SIG-M5 treated with dmso at 0.1 percent for 504 hours (cell line): ENCODE measurements at regions not wholly inside any gene's neighbourhood (a gene's known extent, or its start where the extent isn't known, plus 50 kb on each side); places are given as distances from the start of the nearest gene placed in this dataset.

Experiments used
- DNase-seq: peaks from one replicate; lab custom pipeline; 2025; ENCODE audit not compliant: unreplicated experiment; lab: John Stamatoyannopoulos, UW

- no peak for DNase-seq
Observed at GRCh38 chr9:1320607-1321195, 270.5 kb downstream of the DMRT2 start.

- DNase-seq, result no peak
Observed at GRCh38 chr9:1327467-1327866, 277.3 kb downstream of the DMRT2 start.

DNA sequence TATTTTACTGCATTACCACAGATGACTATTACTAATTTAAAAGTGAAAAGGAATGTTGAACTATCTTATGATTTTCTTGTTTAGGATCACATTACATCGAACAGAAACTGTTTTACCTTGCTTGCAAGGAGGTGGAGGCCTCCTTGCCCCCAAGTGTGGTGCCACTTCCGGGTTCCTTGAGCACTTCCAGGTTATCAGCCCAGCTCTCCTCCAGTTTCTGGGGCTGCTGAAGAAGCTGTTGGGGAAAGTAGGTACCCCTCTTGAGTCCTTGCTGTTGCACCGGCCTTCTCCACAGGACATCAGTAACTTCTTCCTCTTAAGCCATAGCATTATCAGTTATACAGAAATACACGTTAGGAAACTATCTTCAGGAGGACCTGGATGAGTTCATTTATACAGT, 278.2 kb downstream of the DMRT2 start:
- DNase-seq, result no peak

- no peak for DNase-seq
Observed at GRCh38 chr9:1331546-1332038, 281.4 kb downstream of the DMRT2 start.

GRCh38 chr9:1332156-1332555, 282.0 kb downstream of the DMRT2 start:
- DNase-seq, result no peak

- DNase-seq, result no peak
Observed at GRCh38 chr9:1335174-1335573, 285.0 kb downstream of the DMRT2 start.

- peak; percentile 46 for DNase-seq
Observed at GRCh38 chr9:1337169-1337568, 287.0 kb downstream of the DMRT2 start.

DNA sequence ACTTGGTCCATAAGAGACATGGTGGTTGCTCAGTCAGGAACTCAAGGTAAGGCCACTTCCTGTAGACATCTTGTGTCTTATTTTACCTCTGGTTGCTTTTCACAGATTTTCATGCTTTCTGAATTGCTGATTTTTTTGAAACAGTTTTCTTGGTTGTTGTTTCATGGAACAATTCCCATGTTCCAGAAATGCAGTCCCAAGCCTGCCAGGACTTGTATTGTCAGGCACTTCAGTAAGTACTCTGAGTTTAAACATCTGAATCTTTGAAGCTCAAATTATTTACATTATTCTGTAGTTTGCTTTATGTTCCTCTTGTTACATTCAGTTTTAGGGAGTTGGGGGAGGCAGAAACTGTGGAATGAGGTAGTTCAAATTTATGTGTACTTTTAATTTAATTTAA, 290.2 kb downstream of the DMRT2 start:
- DNase-seq, result no peak

DNA sequence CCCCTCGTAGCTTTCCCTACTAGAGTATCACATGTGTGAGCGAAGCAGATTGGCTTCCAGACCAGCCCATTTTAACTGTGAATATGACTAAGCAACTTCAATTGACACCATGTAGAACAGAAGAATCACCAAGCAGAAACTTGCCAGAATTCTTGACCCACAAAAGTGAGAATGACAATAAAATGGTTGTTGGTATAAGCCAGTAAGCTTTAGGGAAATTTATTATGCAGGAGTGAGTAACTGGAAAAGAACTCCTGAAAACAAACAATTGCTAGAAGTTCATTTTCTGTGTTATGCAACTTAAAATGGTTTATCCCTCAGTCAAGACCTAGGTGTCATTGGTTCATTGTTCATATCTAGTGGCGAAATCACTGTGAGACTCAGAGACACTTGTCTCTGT, 303.1 kb downstream of the DMRT2 start:
- DNase-seq, result no peak

- no peak for DNase-seq
Observed at GRCh38 chr9:1354086-1354485, 303.9 kb downstream of the DMRT2 start.

DNA sequence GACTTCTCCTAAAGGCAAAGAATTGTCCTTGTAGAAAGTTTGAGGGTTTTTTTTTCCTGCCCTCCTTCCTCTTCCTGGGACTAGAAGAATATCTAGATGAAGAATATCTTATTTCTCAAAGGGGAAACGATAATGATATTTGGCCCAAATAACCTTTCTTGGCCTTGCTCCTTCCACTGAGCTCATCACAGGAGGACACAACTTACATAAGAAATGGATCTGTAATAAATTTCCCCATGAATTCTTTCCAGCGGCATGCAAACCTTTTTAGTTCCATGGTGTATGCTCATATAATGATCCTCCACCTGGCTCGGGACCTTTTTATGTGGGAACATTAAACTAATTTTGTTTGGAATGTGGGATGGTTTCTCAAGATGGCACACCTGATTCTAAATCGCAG, 304.4 kb downstream of the DMRT2 start:
- no peak for DNase-seq

DNA sequence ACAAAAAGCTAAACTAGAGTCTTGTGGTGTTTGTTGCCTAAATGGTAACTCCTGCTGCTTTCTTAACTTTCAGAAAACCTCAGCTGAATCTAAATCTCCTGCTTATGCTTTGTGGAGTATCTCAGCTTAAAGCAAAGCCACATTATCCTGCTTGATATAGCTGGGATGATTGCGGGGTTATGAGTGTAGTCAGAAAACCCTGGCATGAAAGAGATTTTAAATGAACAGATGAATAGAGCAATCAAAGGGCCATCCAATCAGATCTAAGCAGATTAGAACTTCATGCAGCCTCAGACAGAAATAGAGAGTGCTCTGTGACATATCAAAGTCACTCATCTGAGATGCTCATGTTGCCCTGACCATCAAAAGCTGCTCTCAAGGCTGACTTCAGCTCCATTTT, 305.5 kb downstream of the DMRT2 start:
- DNase-seq, result no peak

DNA sequence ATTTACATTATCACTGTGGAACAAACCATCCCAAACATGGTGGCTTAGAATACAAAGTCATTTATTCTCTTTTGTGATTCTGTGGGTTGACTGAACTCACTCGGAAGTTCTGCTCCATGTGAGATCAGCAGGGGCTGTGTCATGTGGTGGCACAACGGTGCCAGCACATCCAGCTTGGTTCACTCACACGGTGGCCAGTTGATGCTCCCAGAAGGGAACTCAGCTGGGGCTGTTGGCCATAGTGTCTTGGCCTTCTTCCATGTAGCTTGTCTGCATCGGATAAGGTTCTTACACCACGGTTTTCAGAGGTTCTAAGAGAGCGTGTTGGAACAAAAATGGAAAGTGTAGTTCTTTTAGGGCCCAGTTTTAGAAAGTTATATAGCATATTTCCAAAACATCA, 312.7 kb downstream of the DMRT2 start:
- DNase-seq, result no peak

DNA sequence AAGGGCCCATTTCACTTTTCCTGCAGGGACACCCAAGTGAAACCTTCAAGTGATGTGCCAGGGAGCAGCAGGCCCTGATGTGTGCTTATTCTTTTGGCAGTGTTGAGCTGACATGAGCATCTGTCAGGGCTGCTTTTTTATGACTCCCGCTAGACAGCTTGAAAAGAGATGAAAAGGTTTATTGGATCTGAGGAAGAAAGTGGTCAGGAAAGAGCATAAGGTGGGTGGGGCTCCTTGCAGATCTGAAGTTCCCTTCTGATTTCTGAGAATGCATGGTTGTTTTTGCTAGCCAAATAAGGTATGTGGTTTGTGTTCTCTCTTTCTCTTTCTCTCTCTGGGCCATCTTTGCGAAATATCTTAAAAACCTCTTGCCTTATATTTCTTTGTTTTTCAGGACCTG, 316.1 kb downstream of the DMRT2 start:
- DNase-seq, result no peak

- no peak for DNase-seq
Observed at GRCh38 chr9:1369297-1369696, 319.1 kb downstream of the DMRT2 start.

DNA sequence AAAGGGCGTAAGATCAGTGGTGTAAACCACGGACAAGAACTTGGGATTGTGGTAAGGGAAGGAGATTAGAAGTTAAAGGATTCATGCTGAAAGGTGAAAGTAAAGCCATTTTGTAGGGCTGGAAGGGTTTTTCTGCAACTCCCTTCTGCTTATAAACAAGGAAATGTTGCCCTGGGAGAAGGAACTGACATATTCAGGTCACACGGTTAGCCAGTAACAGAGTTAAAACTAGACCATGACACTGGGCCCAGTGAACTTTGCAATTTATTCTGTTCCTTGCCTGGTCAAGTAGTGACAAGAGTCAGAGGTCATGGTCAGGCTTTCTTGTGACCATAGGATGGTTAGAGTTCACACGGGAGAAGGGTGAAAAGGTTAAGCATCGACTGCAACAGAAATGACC, 323.3 kb downstream of the DMRT2 start:
- DNase-seq, result no peak

DNA sequence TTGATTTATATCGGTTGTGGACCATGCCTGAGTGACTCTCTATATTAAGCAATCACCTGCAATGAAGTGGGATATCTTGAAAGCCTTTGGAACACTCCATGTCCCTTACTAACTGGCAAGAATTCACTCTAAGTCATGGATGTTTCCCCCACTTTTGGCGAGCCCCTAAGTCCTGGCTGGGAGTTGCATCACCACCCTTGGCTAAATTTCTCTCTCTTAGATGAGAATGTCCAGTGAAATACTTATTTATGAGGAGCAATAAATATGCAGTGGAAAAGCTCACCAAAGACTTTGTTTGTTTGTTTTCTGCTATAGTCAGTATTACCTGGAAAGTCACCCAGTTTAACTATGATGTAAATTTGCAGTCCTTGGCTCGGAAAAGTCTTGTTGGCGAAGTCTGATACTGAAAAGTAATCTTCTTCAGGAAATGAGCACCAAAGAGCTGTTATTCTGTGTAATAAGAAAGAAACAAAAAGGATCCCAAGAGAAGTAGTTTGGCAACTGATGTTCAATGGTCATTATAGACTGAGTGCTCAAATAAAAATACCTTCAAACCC, 333.8 kb downstream of the DMRT2 start:
- DNase-seq, result no peak

DNA sequence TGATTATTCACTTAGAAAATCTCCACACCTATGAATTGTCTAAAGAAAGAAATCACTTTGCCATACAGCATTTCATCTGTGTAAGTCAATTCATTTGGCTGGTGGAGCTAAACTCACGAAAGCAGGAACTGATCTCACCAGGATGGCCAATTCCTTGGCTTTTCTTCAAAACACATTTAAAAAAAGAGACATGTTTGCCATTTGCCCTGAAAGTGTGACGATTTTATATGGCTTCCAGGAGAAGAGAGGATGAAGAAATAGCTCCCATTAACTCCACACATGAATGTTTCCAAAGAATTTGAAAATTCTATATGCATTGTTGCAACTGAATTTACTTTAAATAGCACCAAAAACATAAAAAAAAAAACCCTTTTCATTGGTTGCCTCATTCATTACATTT, 334.7 kb downstream of the DMRT2 start:
- DNase-seq, result no peak

DNA sequence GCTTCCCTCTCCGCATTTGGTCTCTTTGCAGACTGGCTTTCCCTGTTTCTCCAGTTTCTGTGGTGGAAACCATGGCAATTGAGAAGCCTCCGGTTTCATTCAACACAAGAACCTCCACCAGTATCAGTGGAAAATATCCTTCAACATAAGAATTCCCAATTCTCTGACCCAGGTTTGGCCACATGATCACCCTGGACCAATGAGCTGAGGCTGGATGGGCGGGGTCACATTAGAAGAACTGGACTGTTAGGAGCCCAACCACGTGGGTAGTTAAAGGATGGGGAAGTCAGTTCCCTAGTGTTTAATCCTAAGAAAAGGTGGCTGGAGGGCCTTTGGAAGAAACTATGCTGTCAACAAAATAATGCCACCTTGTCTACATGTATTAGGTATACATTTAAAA, 336.3 kb downstream of the DMRT2 start:
- DNase-seq, result no peak

DNA sequence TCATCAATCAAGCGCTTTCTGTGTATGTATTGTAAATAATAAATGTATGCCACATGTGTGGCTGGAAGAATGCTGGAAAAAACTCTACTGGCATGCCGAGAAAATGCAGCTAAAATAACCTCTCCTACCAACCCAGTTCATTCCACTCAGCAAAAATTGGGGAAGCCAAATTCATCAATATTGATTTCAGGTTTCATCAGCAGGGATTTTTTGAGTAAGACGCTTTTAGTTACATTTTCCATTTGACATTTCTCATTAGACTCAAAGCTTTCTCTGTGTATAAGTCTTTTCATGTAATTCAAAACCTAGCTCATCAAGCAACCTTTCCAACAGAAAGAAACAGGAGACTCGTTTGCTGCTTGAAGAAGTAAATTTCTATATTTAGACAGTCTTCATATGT, 338.1 kb downstream of the DMRT2 start:
- no peak for DNase-seq

- no peak for DNase-seq
Observed at GRCh38 chr9:1400983-1401382, 350.8 kb downstream of the DMRT2 start.

DNA sequence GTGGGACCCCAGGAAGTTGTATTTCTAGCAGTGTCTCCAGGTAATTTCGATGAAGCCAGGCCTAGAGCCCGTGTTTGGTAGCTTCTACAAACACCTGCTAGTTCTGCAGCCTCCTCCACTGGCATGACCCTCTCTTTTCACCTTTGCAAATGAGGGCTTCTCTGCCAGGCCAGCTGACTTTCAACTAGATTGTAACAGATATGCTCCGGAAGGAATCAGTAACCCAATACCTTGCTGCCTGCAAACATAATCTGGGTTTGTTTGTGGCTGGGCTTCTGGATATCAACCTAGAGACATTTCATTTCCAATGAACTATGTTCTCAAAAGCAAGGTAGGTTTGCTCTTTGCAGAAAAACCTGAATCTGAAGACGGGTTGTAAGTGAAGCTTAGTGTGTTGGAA, 354.8 kb downstream of the DMRT2 start:
- no peak for DNase-seq

DNA sequence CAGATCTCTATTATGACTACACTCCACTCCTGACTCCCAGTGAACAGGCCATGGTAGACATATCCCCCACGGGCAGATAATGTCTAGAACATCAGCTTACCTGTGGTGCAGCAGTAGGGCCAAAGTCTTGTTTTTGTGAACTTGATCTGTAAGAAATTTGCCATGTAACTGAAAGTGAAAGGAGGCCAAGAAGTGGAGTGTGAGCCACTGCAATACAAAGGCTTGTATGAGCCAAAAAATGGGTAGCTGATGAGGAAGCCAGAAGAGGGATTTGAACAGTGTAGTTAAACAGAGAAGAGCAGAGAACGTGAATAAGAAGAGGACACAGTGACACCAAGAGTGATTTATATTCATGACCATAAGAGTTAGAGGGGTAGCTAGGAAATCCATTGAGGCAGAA, 361.7 kb downstream of the DMRT2 start:
- DNase-seq, result no peak
